IMR-90 (cell line): ENCODE measurements at regions not wholly inside any gene's neighbourhood (a gene's known extent, or its start where the extent isn't known, plus 50 kb on each side); places are given as distances from the start of the nearest gene placed in this dataset.
"Not testable (repeated sequence)": the region's sequence is repeated elsewhere in the genome, so short reads cannot be mapped to it uniquely, and the experiment has no call there.

Source experiments
- ATAC-seq: fragments of 200-7000 bp; cut with Tn5 transposase; 2 replicates; pipeline ENCODE4 v1.9.1; 2020; ENCODE audit warnings: low read depth, mild to moderate bottlenecking, moderate library complexity
- BruUV-seq: library from RNA; stranded (reverse); fragments of 400-500 nt; replicated peaks from 2 replicates; lab custom pipeline; 2021; lab: Mats Ljungman, UMichigan
- CTCF ChIA-PET: fragments of 300-600 bp; formaldehyde crosslinking; extraction: SDS; loops from one replicate; lab custom pipeline; 2021; ENCODE audit warnings: antibody characterized with exemption; lab: Yijun Ruan, JAX
- POLR2A ChIA-PET: fragments of 300-600 bp; sonication (Branson Sonifier 250); formaldehyde crosslinking; loops from one replicate; lab custom pipeline; 2022; ENCODE audit warnings: antibody characterized with exemption; ENCODE audit not compliant: unreplicated experiment; lab: Charles Lee
- DNase-seq: peaks from one replicate; pipeline ENCODE4 v3.0.0; 2013
- H2AFZ ChIP-seq: replicated peaks from 2 replicates; pipeline ENCODE3; 2013; ENCODE audit warnings: low read length, mild to moderate bottlenecking; ENCODE audit not compliant: poor library complexity
- H2AK5ac ChIP-seq: 2 replicates; pipeline ENCODE4 v1.6.1; 2013; ENCODE audit warnings: low read depth, low read length, inconsistent platforms
- H2AK9ac ChIP-seq: replicated peaks from 2 replicates; pipeline ENCODE3; 2013; ENCODE audit warnings: mild to moderate bottlenecking, low read depth, low read length, moderate library complexity; ENCODE audit not compliant: poor library complexity
- H2BK120ac ChIP-seq: 2 replicates; pipeline ENCODE4 v1.6.1; 2013; ENCODE audit warnings: low read depth, low read length, inconsistent platforms
- H2BK15ac ChIP-seq: 3 replicates; pipeline ENCODE4 v1.6.1; 2013; ENCODE audit warnings: low read depth, low read length, inconsistent platforms
- H2BK20ac ChIP-seq: 2 replicates; pipeline ENCODE4 v1.6.1; 2013; ENCODE audit warnings: low read depth, mild to moderate bottlenecking, inconsistent platforms, low read length, moderate library complexity
- H2BK5ac ChIP-seq: 2 replicates; pipeline ENCODE4 v1.6.1; 2013; ENCODE audit warnings: mild to moderate bottlenecking, low read depth, low read length, inconsistent platforms; ENCODE audit not compliant: poor library complexity, severe bottlenecking
- H3K14ac ChIP-seq: replicated peaks from 2 replicates; pipeline ENCODE4 v1.6.1; 2013; ENCODE audit warnings: low read depth, low read length, inconsistent platforms
- H3K18ac ChIP-seq: 2 replicates; pipeline ENCODE4 v1.6.1; 2013; ENCODE audit warnings: low read depth, low read length, control low read depth
- H3K23ac ChIP-seq: 2 replicates; pipeline ENCODE4 v1.6.1; 2013; ENCODE audit warnings: low read depth, low read length, inconsistent platforms
- H3K27ac ChIP-seq: 2 replicates; pipeline ENCODE4 v1.5.1; 2013; ENCODE audit warnings: mild to moderate bottlenecking, control low read depth, low read length; ENCODE audit not compliant: insufficient read depth
- H3K27me3 ChIP-seq: 2 replicates; pipeline ENCODE4 v1.6.1; 2013; ENCODE audit warnings: low read length; ENCODE audit not compliant: control insufficient read depth, insufficient read depth
- H3K36me3 ChIP-seq: 2 replicates; pipeline ENCODE4 v1.6.1; 2013; ENCODE audit warnings: low read length, mixed read lengths; ENCODE audit not compliant: control insufficient read depth, insufficient read depth
- H3K4ac ChIP-seq: 2 replicates; pipeline ENCODE4 v1.6.1; 2013; ENCODE audit warnings: low read depth, low read length, inconsistent platforms
- H3K4me1 ChIP-seq: 2 replicates; pipeline ENCODE4 v1.6.1; 2013; ENCODE audit warnings: low read length, mixed read lengths; ENCODE audit not compliant: control insufficient read depth, insufficient read depth
- H3K4me2 ChIP-seq: 2 replicates; pipeline ENCODE4 v1.6.1; 2013; ENCODE audit warnings: low read depth, mild to moderate bottlenecking, control low read depth, low read length, moderate library complexity
- H3K4me3 ChIP-seq: 2 replicates; pipeline ENCODE4 v1.5.1; 2013; ENCODE audit warnings: low read depth, mild to moderate bottlenecking, control low read depth, low read length, moderate library complexity; ENCODE audit not compliant: insufficient read depth
- H3K56ac ChIP-seq: 2 replicates; pipeline ENCODE4 v1.6.1; 2013; ENCODE audit warnings: low read length, inconsistent platforms; ENCODE audit not compliant: insufficient read depth; ENCODE audit errors: extremely low read depth
- H3K79me1 ChIP-seq, 2 experiments: 2 replicates each; pipeline ENCODE4 v1.6.1; 2013; ENCODE audit warnings: low read length in 2 of 2, inconsistent platforms in 1 of 2, low read depth in 1 of 2
- H3K9ac ChIP-seq: 2 replicates; pipeline ENCODE4 v1.6.1; 2013; ENCODE audit warnings: low read depth, low read length, control low read depth
- H3K9me1 ChIP-seq: 2 replicates; pipeline ENCODE4 v1.6.1; 2013; ENCODE audit warnings: low read length, inconsistent platforms; ENCODE audit not compliant: insufficient read depth
- H3K9me3 ChIP-seq: 2 replicates; pipeline ENCODE4 v1.6.1; 2013; ENCODE audit warnings: low read length; ENCODE audit not compliant: control insufficient read depth, insufficient read depth
- H4K20me1 ChIP-seq: 2 replicates; pipeline ENCODE4 v1.6.1; 2013; ENCODE audit warnings: low read length, inconsistent platforms; ENCODE audit not compliant: insufficient read depth
- H4K5ac ChIP-seq: 2 replicates; pipeline ENCODE4 v1.6.1; 2013; ENCODE audit warnings: mild to moderate bottlenecking, low read depth, low read length, control low read depth
- H4K8ac ChIP-seq, 2 experiments: 2 replicates each; pipeline ENCODE4 v1.6.1; 2013; ENCODE audit warnings: low read depth in 2 of 2, low read length in 2 of 2, control low read depth in 1 of 2, inconsistent platforms in 1 of 2
- H4K91ac ChIP-seq: 2 replicates; pipeline ENCODE4 v1.6.1; 2013; ENCODE audit warnings: low read depth, low read length, inconsistent platforms; ENCODE audit not compliant: insufficient read depth
- WGBS, 2 experiments: methylation state at CpG; one replicate each; pipeline versions ENCODE4 v1.1.5 to v1.1.7; 2013; ENCODE audit warnings: missing lambda C conversion rate in 2 of 2; ENCODE audit not compliant: insufficient read length in 1 of 2; ENCODE audit errors: extremely low coverage in 2 of 2; 5-methylcytosine and 5-hydroxymethylcytosine counted together
- dilution Hi-C: fragments of 300-500 bp; cut with HindIII; formaldehyde crosslinking; loops from one replicate; pipeline ENCODE4 v1.14.3; 2018; ENCODE audit warnings: low sequenced_read_pairs; ENCODE audit not compliant: unreplicated experiment
- in situ Hi-C: fragments of 300-500 bp; cut with MboI; formaldehyde crosslinking; loops from 3 replicates; pipeline ENCODE4 v1.14.3; 2019; ENCODE audit warnings: low sequenced_read_pairs, inconsistent platforms, mixed read lengths
- intact Hi-C: fragments of 100-400 bp; cut with micrococcal nuclease; formaldehyde crosslinking; loops from 2 replicates; pipeline ENCODE4 v1.10.0; 2022

DNA sequence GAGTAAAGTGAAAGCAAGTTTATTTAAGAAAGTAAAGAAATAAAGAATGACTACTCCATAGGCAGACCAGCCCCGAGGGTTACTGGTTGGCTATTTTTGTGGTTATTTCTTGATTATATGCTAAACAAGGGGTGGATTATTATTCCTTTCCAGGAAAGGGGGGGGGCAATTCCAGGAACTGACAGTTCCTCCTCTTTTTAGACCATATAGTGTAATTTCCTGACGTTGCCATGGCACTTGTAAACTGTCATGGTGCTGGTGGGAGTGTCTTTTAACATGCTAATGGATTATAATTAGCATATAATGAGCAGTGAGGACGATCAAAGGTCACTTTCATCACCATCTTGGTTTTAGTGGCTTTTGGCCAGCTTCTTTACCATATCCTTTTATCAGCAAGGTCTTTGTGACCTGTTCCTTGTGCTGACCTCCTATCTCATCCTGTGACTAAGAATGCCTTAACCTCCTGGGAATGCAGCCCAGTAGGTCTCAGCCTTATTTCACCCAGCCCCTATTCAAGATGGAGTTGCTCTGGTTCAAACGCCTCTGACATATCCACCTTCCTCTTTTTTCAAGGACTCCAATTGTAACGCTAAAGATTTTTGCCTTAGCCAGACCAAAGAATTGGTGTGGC is 104.1 kb downstream of the FAM72C start:
- H3K9me1 ChIP-seq, H3K14ac ChIP-seq, H2BK120ac ChIP-seq, H2BK5ac ChIP-seq, H2AK9ac ChIP-seq, H3K9ac ChIP-seq, H2BK15ac ChIP-seq, H3K27ac ChIP-seq, DNase-seq, in situ Hi-C loops, H3K36me3 ChIP-seq, H3K4me1 ChIP-seq, H3K18ac ChIP-seq, dilution Hi-C loops, H3K27me3 ChIP-seq, H4K91ac ChIP-seq, H3K9me3 ChIP-seq, H3K79me1 ChIP-seq, POLR2A ChIA-PET, H3K4me2 ChIP-seq, H3K56ac ChIP-seq, H2AK5ac ChIP-seq, H3K4ac ChIP-seq, H3K4me3 ChIP-seq, H2AFZ ChIP-seq, H3K23ac ChIP-seq, ATAC-seq, CTCF ChIA-PET, intact Hi-C loops, BruUV-seq, H4K8ac ChIP-seq, H4K20me1 ChIP-seq, H2BK20ac ChIP-seq, H4K5ac ChIP-seq: not testable (repeated sequence)
- WGBS, 2 experiments: no CpG with 5 or more reads among the region's 5 CpGs

DNA sequence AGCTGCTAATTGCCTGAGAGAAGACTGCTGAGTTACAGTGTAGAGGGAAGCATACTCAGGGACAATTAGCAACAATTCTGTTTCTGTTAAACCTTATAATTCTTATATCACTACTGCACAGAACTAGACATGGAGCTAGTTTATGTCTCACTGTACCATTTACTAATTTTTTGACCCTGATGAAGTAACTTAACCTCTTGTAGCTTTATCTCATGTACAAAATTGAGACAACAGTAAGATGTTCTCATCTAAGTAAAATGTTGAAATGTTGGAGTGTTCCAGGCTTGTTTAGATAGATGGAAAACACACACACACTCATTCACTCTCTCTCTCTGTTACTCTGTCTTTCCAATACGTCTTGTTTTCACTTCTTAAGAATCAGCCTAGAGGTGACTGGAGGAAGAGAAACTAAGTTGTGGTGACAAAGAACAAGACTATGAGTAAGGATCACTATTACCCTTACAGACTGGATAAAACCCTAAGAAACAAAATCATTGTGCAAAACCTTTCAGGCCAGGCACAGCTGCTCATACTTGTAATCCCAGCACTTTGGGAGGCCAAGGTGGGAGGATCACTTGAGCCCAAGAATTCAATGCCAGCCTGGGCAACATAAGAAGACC is 107.8 kb downstream of the FAM72C start:
- H4K8ac ChIP-seq, H2AK5ac ChIP-seq, H4K5ac ChIP-seq, H3K27me3 ChIP-seq, H2BK120ac ChIP-seq, H3K4ac ChIP-seq, CTCF ChIA-PET, H3K56ac ChIP-seq, H3K4me2 ChIP-seq, H3K4me1 ChIP-seq, H2AFZ ChIP-seq, H4K20me1 ChIP-seq, H3K23ac ChIP-seq, H3K9me1 ChIP-seq, BruUV-seq, H3K9me3 ChIP-seq, intact Hi-C loops, H3K27ac ChIP-seq, H3K9ac ChIP-seq, ATAC-seq, H3K14ac ChIP-seq, H2AK9ac ChIP-seq, dilution Hi-C loops, H3K79me1 ChIP-seq, in situ Hi-C loops, DNase-seq, H3K4me3 ChIP-seq, H4K91ac ChIP-seq, H2BK15ac ChIP-seq, H2BK5ac ChIP-seq, H3K18ac ChIP-seq, H2BK20ac ChIP-seq, H3K36me3 ChIP-seq, POLR2A ChIA-PET: not testable (repeated sequence)
- WGBS, 2 experiments: no CpG with 5 or more reads among the region's 1 CpG
